Lower leg skin (tissue), 4 donors: ENCODE measurements at regions not wholly inside any gene's neighbourhood (a gene's known extent, or its start where the extent isn't known, plus 50 kb on each side); places are given as distances from the start of the nearest gene placed in this dataset.

Experiments used
- DNase-seq, 2 donors: peaks; one replicate each; pipeline ENCODE4 v3.0.0-alpha.2; 2019; ENCODE audit warnings: low spot score in 2 of 2
- H3K4me3 ChIP-seq: fragments of 200-600 bp; sonication (generic); 2 replicates; pipeline ENCODE4 v1.5.1; 2017; ENCODE audit warnings: mild to moderate bottlenecking, low read depth; ENCODE audit not compliant: poor library complexity, severe bottlenecking
- CTCF ChIP-seq, 3 donors: fragments of 450-650 bp; IDR thresholded peaks; one replicate each; pipeline ENCODE4 v1.5.1; 2016; ENCODE audit warnings: antibody characterized with exemption in 3 of 3, mild to moderate bottlenecking in 3 of 3, moderate library complexity in 2 of 3
- POLR2A ChIP-seq, 2 donors: fragments of 450-650 bp; IDR thresholded peaks; one replicate each; pipeline ENCODE4 v1.6.1; 2016 to 2017; ENCODE audit warnings: antibody characterized with exemption in 2 of 2, mild to moderate bottlenecking in 1 of 2, moderate library complexity in 1 of 2
- WGBS, 2 donors: methylation state at CpG; one replicate each; pipeline ENCODE4 v1.1.5; 2018; 5-methylcytosine and 5-hydroxymethylcytosine counted together
- intact Hi-C: fragments of 100-400 bp; cut with DNase I; formaldehyde crosslinking; loops from one replicate; pipeline ENCODE4 v1.15.0; 2023; ENCODE audit warnings: low total_unique reads

- TF ChIP-seq CTCF (IDR thresholded peaks at IDR 0.05) (no peak), POLR2A (IDR thresholded peaks at IDR 0.05) (no peak)
- H3K4me3 ChIP-seq: no peak overlapping the region
- no peak for DNase-seq
- 83 to 89% methylated on average over 5 of the region's 5 CpGs for WGBS, 2 donors
- intact Hi-C loops: no loop called here
These were observed 453.6 kb downstream of the MN1 start for GRCh38 chr22:27347951-27348350.

GRCh38 chr22:27348634-27349033, 452.9 kb downstream of the MN1 start:
- TF ChIP-seq POLR2A (IDR thresholded peaks at IDR 0.05): no peak
- no peak for TF ChIP-seq CTCF (IDR thresholded peaks at IDR 0.05)
- H3K4me3 ChIP-seq: no peak overlapping the region
- WGBS, 2 donors: 61% methylated on average over 3 of the region's 3 CpGs
- intact Hi-C loops: no loop called here
- no peak for DNase-seq

GRCh38 chr22:27349456-27349855, 452.1 kb downstream of the MN1 start:
- no peak overlapping the region for H3K4me3 ChIP-seq
- intact Hi-C loops: no loop called here
- DNase-seq: no peak
- TF ChIP-seq POLR2A (IDR thresholded peaks at IDR 0.05): no peak
- no peak for TF ChIP-seq CTCF (IDR thresholded peaks at IDR 0.05)

GRCh38 chr22:27350306-27350705, 451.2 kb downstream of the MN1 start:
- no peak for TF ChIP-seq POLR2A (IDR thresholded peaks at IDR 0.05)
- no peak for TF ChIP-seq CTCF (IDR thresholded peaks at IDR 0.05)
- no peak overlapping the region for H3K4me3 ChIP-seq
- DNase-seq: no peak
- intact Hi-C loops: no loop called here

- no peak for DNase-seq
- no peak for TF ChIP-seq CTCF (IDR thresholded peaks at IDR 0.05)
- TF ChIP-seq POLR2A (IDR thresholded peaks at IDR 0.05): no peak
- intact Hi-C loops: no loop called here
- no peak overlapping the region for H3K4me3 ChIP-seq
- 51 to 53% methylated on average over 6 of the region's 6 CpGs for WGBS, 2 donors
These were observed 449.1 kb downstream of the MN1 start for GRCh38 chr22:27352426-27352825.

- 74 to 86% methylated on average over 7 of the region's 7 CpGs for WGBS, 2 donors
- intact Hi-C loops: no loop called here
- no peak for TF ChIP-seq CTCF (IDR thresholded peaks at IDR 0.05)
- no peak for TF ChIP-seq POLR2A (IDR thresholded peaks at IDR 0.05)
- DNase-seq: no peak
- H3K4me3 ChIP-seq: no peak overlapping the region
These were observed 443.3 kb downstream of the MN1 start for GRCh38 chr22:27358096-27358870.
